ENCODE measurements at regions not wholly inside any gene's neighbourhood (a gene's known extent, or its start where the extent isn't known, plus 50 kb on each side); places are given as distances from the start of the nearest gene placed in this dataset.

DNA sequence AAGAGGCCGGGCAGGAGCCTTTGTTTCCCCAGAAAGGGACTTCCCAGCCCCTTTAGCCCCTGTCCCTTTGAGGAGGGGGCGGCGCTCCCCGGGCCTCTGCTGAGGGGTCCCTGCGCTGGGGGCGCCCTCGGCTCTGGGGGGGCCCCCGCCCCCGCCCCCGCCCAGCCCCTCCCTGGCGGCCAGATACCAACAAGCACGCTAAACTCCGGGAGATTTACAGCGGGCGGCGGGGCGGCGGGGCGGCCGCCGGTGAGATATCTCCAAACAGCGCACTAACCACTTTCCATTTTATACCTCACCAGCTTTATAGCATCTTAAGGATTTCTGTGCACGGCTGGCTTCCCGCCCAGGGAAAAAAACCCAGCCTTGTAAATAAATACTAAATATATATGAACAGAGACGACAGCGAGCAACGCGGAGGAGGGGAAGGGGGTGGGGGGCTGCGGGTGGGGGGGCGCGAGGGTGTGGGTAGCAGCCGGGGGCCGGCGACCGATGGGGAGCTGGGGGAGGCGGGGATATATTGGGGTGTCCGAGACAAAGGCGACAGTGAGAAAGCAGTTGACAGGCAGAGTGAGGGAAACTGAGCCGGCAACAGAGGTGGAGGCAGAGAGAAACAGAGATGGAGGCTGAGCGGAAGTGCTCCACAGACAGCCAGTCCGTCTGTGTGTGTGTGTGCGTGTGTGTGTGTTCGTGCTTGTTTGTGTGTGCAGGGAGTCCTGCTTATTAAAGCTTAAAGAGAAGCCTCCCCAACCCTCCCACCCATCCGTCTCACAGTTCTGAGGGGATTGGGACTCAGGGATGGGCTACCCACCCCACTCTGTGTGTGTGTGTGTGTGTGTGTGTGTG, 85.8 kb downstream of the HIF1AN start:
- H3K36me3 ChIP-seq (ENCODE audit: control insufficient read depth, insufficient read depth, low read length), result no peaks in the 10 kb centered on the region
- POLR2A ChIA-PET (ENCODE audit: unreplicated experiment), result no interaction called here
- ATAC-seq (ENCODE audit: low read depth) (no peak), DNase-seq (peak; percentile 7)
- H2BK120ac ChIP-seq (ENCODE audit: low read depth, low read length), result no peak overlapping the region
- no peaks in the 10 kb centered on the region for H3K4me1 ChIP-seq (ENCODE audit: control insufficient read depth, insufficient read depth, low read length)
- H3K14ac ChIP-seq (replicated peaks; ENCODE audit: low read depth, low read length), result no peak overlapping the region
- peaks cover 59% of the 10 kb centered on the region for H3K27me3 ChIP-seq (ENCODE audit: control insufficient read depth, insufficient read depth, low read length)
- dilution Hi-C loops (cut with HindIII; ENCODE audit: low sequenced_read_pairs, unreplicated experiment) (no loop called here), intact Hi-C loops (cut with micrococcal nuclease) (no loop called here), in situ Hi-C loops (cut with MboI; ENCODE audit: low sequenced_read_pairs) (no loop called here)
- no peaks in the 10 kb centered on the region for H3K9me3 ChIP-seq (ENCODE audit: control insufficient read depth, insufficient read depth, low read length)
- WGBS, 2 experiments (ENCODE audit: extremely low coverage in 2 of 2, insufficient read length in 1 of 2), result 0% methylated on average over 1 of the region's 44 CpGs; no CpG with 5 or more reads in 1 of the 2 experiments
- H3K56ac ChIP-seq (ENCODE audit: extremely low read depth, insufficient read depth, low read length), result no peak overlapping the region
- no peaks in the 10 kb centered on the region for H3K79me1 ChIP-seq (ENCODE audit: low read depth in 1 of 2, low read length in 2 of 2)
- no peak overlapping the region for H2BK20ac ChIP-seq (ENCODE audit: low read depth, low read length)
- no peak overlapping the region for H2AK9ac ChIP-seq (replicated peaks; ENCODE audit: low read depth, low read length, poor library complexity)
- H3K4ac ChIP-seq (ENCODE audit: low read depth, low read length), result no peak overlapping the region
- no peak overlapping the region for H2AK5ac ChIP-seq (ENCODE audit: low read depth, low read length)
- H3K18ac ChIP-seq (ENCODE audit: low read depth, low read length), result no peak overlapping the region
- no peak overlapping the region for H3K9ac ChIP-seq (ENCODE audit: low read depth, low read length)
- H4K5ac ChIP-seq (ENCODE audit: low read depth, low read length), result no peak overlapping the region
- no peak overlapping the region for H3K4me2 ChIP-seq (ENCODE audit: low read depth, low read length)
- no TSS peak for BruUV-seq (replicated peaks)
- no peak overlapping the region for H2BK5ac ChIP-seq (ENCODE audit: low read depth, low read length, poor library complexity, severe bottlenecking)
- H4K20me1 ChIP-seq (ENCODE audit: insufficient read depth, low read length), result no peaks in the 10 kb centered on the region
- no peak overlapping the region for H3K23ac ChIP-seq (ENCODE audit: low read depth, low read length)
- H4K8ac ChIP-seq (ENCODE audit: low read depth in 2 of 2, low read length in 2 of 2), result no peak overlapping the region
- TF ChIP-seq MXI1 (IDR thresholded peaks at IDR 0.05; ENCODE audit: borderline replicate concordance, low read depth, low read length) (no peak), POLR2A (IDR thresholded peaks at IDR 0.05; ENCODE audit: low read depth, low read length) (no peak), RFX5 (IDR thresholded peaks at IDR 0.05; ENCODE audit: low read depth, low read length) (no peak), SMC3 (IDR thresholded peaks at IDR 0.05; ENCODE audit: low read depth, low read length) (no peak), NFE2L2 (IDR thresholded peaks at IDR 0.05; ENCODE audit: low read depth, low read length) (no peak), CEBPB (IDR thresholded peaks at IDR 0.05; ENCODE audit: low read depth, low read length) (no peak), CHD1 (IDR thresholded peaks at IDR 0.05; ENCODE audit: low read depth, low read length) (no peak), MAZ (IDR thresholded peaks at IDR 0.05; ENCODE audit: borderline replicate concordance, low read depth, low read length) (no peak)
- TF ChIP-seq, protein P1, sequence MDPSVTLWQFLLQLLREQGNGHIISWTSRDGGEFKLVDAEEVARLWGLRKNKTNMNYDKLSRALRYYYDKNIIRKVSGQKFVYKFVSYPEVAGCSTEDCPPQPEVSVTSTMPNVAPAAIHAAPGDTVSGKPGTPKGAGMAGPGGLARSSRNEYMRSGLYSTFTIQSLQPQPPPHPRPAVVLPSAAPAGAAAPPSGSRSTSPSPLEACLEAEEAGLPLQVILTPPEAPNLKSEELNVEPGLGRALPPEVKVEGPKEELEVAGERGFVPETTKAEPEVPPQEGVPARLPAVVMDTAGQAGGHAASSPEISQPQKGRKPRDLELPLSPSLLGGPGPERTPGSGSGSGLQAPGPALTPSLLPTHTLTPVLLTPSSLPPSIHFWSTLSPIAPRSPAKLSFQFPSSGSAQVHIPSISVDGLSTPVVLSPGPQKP (IDR thresholded peaks at IDR 0.05; ENCODE audit: borderline replicate concordance, low read depth, low read length), result no peak
- TF ChIP-seq, protein P2, sequence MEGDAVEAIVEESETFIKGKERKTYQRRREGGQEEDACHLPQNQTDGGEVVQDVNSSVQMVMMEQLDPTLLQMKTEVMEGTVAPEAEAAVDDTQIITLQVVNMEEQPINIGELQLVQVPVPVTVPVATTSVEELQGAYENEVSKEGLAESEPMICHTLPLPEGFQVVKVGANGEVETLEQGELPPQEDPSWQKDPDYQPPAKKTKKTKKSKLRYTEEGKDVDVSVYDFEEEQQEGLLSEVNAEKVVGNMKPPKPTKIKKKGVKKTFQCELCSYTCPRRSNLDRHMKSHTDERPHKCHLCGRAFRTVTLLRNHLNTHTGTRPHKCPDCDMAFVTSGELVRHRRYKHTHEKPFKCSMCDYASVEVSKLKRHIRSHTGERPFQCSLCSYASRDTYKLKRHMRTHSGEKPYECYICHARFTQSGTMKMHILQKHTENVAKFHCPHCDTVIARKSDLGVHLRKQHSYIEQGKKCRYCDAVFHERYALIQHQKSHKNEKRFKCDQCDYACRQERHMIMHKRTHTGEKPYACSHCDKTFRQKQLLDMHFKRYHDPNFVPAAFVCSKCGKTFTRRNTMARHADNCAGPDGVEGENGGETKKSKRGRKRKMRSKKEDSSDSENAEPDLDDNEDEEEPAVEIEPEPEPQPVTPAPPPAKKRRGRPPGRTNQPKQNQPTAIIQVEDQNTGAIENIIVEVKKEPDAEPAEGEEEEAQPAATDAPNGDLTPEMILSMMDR (conservative IDR thresholded peaks at IDR 0.05; ENCODE audit: low read depth, low read length), result no peak
- H4K91ac ChIP-seq (ENCODE audit: insufficient read depth, low read depth, low read length), result no peak overlapping the region
- H3K27ac ChIP-seq (ENCODE audit: insufficient read depth, low read length), result no peak overlapping the region
- no peak overlapping the region for H2BK15ac ChIP-seq (ENCODE audit: low read depth, low read length)
- no peaks in the 10 kb centered on the region for H3K9me1 ChIP-seq (ENCODE audit: insufficient read depth, low read length)
- CTCF ChIA-PET, result no interaction called here
- no peak overlapping the region for H3K4me3 ChIP-seq (ENCODE audit: insufficient read depth, low read depth, low read length)
- no peak overlapping the region for H2AFZ ChIP-seq (replicated peaks; ENCODE audit: low read length, poor library complexity)
